Heart left ventricle (tissue), 13 donors: ENCODE measurements at regions not wholly inside any gene's neighbourhood (a gene's known extent, or its start where the extent isn't known, plus 50 kb on each side); places are given as distances from the start of the nearest gene placed in this dataset.

Experiments used
- POLR2A ChIP-seq, 2 donors: fragments of 450-650 bp; IDR thresholded peaks; one replicate each; pipeline ENCODE4 v1.6.1; 2017; ENCODE audit warnings: antibody characterized with exemption in 2 of 2, mild to moderate bottlenecking in 2 of 2, moderate library complexity in 2 of 2
- TF ChIP-seq, protein P1 (sequence below), 12 donors: fragments of 200-600 bp; sonication (generic) in 4 of 12; IDR thresholded peaks; one replicate each; pipeline versions ENCODE4 v1.5.0 to v1.8.0; 2018 to 2022; ENCODE audit warnings: antibody characterized with exemption in 12 of 12, mild to moderate bottlenecking in 5 of 12
- donor health status: ischemic (EF 13 %, LVEDD 7.1; RV severe dilation, severe dysfunction).
- donor health status: DM: no; HTN: yes; CAD: no.
- donor health status: DM: no; HTN: no; CAD: no.
- donor health status: ischemic (EF 25% LVEDD 6.9; RV normal size, moderate dysfunction).
- donor health status: ischemic (EF 25% LVEDD 5.7; RV mildly dilated, moderate dysfunction).
- donor health status: ischemic (EF 35%, LVEDD 5.7; RV mildly dilated, moderate dysfunction).
- donor health status: nonischemic (EF 11% LVEDD 7.7; RV severe dilation, severe dysfunction).
- donor health status: DM: yes; HTN: yes; CAD: no.
- donor health status: PGD.
- donor health status: ischemic (EF 29% LVEDD 5.4; RV normal size, mild dysfunction).
- donor health status: nonischemic (EF 23%, LVEDD 6.1; RV moderate dilation, normal function).

DNA sequence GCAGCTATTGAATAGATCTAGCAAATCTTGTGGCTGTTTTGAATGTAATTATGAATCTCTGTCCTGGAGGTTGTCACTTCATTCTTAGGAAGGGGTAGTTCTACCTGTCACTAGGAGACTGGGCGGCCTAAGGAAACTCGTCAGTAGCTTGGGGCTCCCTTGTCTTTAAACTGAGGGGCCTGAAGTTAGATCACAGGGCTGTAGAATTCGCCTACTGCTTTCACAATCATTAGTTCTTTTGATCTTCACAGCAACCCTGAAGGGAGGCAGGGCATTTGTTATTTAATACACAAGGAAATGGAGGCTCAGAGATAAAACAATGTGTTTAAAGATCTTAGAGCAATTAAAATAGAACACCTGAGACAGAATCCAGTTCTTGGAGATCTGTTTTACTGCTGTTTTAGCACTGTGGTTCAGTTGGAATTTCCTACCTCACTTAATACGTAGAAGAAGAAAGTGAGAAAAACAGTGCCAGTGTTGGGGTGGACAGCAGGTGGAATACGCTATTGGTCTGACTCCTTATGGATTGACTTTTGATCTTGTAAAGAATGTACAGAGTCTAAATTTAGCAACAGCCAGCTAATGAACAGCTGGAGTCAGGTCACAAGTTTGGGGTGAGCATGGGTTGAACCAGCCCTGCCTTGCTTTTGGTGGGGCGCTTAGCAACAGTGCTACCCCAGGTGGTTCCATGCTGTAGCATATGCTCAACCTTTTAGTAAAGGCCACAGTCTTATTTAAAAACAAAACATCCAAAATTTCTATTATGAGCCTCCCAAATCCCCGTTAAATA, 71.4 kb upstream of the BHLHE40 start:
- TF ChIP-seq, protein P1, sequence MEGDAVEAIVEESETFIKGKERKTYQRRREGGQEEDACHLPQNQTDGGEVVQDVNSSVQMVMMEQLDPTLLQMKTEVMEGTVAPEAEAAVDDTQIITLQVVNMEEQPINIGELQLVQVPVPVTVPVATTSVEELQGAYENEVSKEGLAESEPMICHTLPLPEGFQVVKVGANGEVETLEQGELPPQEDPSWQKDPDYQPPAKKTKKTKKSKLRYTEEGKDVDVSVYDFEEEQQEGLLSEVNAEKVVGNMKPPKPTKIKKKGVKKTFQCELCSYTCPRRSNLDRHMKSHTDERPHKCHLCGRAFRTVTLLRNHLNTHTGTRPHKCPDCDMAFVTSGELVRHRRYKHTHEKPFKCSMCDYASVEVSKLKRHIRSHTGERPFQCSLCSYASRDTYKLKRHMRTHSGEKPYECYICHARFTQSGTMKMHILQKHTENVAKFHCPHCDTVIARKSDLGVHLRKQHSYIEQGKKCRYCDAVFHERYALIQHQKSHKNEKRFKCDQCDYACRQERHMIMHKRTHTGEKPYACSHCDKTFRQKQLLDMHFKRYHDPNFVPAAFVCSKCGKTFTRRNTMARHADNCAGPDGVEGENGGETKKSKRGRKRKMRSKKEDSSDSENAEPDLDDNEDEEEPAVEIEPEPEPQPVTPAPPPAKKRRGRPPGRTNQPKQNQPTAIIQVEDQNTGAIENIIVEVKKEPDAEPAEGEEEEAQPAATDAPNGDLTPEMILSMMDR (IDR thresholded peaks at IDR 0.05): no peak
- no peak for TF ChIP-seq POLR2A (IDR thresholded peaks at IDR 0.05)
